Activated CD4-positive, alpha-beta T cell treated with anti-CD3 and anti-CD28 coated beads, Interleukin-2, amount 10 ng/mL, durations not matched to agents 7 days and 5 days (primary cell): ENCODE measurements at regions not wholly inside any gene's neighbourhood (a gene's known extent, or its start where the extent isn't known, plus 50 kb on each side); places are given as distances from the start of the nearest gene placed in this dataset.

ENCODE experiments used
- CTCF ChIA-PET: fragments of 350-600 bp; sonication (Branson Sonifier 250); formaldehyde crosslinking; loops from one replicate; lab custom pipeline; 2021; ENCODE audit warnings: antibody characterized with exemption; lab: Charles Lee
- POLR2A ChIA-PET: fragments of 350-600 bp; sonication (Branson Sonifier 250); formaldehyde crosslinking; loops from one replicate; lab custom pipeline; 2021; ENCODE audit warnings: antibody characterized with exemption; lab: Charles Lee
- DNase-seq: peaks from one replicate; pipeline ENCODE4 v3.0.0-alpha.2; 2020
- H3K27ac Mint-ChIP-seq: one replicate; pipeline ENCODE4 v1.8.0; 2021; ENCODE audit warnings: mild to moderate bottlenecking, moderate library complexity, mixed read lengths
- H3K27me3 Mint-ChIP-seq: one replicate; pipeline ENCODE4 v1.8.0; 2021; ENCODE audit warnings: mixed read lengths
- H3K36me3 Mint-ChIP-seq: one replicate; pipeline ENCODE4 v1.8.0; 2021; ENCODE audit warnings: low read depth, mixed read lengths
- H3K4me1 Mint-ChIP-seq: one replicate; pipeline ENCODE4 v1.8.0; 2021; ENCODE audit warnings: mixed read lengths
- H3K4me3 Mint-ChIP-seq: one replicate; pipeline ENCODE4 v1.8.0; 2021; ENCODE audit warnings: mild to moderate bottlenecking, moderate library complexity, mixed read lengths
- H3K9me3 Mint-ChIP-seq: one replicate; pipeline ENCODE4 v1.8.0; 2021; ENCODE audit warnings: mixed read lengths

- ChIA-PET POLR2A (no interaction called here), CTCF (interaction anchor here (1.2 to 1.3 kb wide), 2 partner anchors 9 to 13 kb away, joined by 3 to 5 read pairs; no protein-coding TSS in a partner anchor)
- DNase-seq = no peak
- no peaks in the 10 kb centered on the region for H3K36me3 Mint-ChIP-seq
- no peaks in the 10 kb centered on the region for H3K9me3 Mint-ChIP-seq
- no peaks in the 10 kb centered on the region for H3K4me1 Mint-ChIP-seq
- H3K4me3 Mint-ChIP-seq = no peak overlapping the region
- H3K27me3 Mint-ChIP-seq = no peaks in the 10 kb centered on the region
- H3K27ac Mint-ChIP-seq = no peak overlapping the region
These were observed 91.9 kb upstream of the ARAP3 start for GRCh38 chr5:141773779-141774562.

- H3K27me3 Mint-ChIP-seq = no peaks in the 10 kb centered on the region
- ChIA-PET POLR2A (no interaction called here), CTCF (no interaction called here)
- H3K4me1 Mint-ChIP-seq = no peaks in the 10 kb centered on the region
- no peak overlapping the region for H3K4me3 Mint-ChIP-seq
- no peaks in the 10 kb centered on the region for H3K36me3 Mint-ChIP-seq
- no peaks in the 10 kb centered on the region for H3K9me3 Mint-ChIP-seq
- DNase-seq = no peak
- H3K27ac Mint-ChIP-seq = no peak overlapping the region
These were observed 90.3 kb upstream of the ARAP3 start for GRCh38 chr5:141772281-141772680.

DNA sequence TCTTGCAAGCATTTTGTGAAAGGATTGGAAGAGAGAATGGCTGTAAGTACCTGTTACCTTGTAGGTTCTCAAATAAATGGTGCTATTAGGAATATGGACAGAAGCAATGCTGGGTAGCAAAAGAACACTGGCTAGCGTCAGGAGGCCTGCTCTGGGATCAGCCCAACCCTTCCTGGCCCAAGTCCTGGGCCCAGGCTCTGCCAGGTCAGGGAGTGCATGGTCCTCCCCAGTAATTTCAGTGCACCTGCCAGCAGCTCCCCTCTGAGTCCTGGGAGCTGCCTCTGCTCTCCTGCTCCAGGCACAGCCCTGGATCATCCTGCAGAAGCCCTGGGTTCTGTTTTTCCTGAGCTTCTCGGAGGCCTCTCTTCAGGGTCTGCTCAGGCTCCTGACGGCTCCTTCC is 89.5 kb upstream of the ARAP3 start:
- CTCF ChIA-PET = no interaction called here

GRCh38 chr5:141771031-141771430 is 89.0 kb upstream of the ARAP3 start:
- Mint-ChIP-seq H3K9me3 (no peaks in the 10 kb centered on the region), H3K36me3 (no peaks in the 10 kb centered on the region), H3K4me1 (no peaks in the 10 kb centered on the region), H3K4me3 (no peak overlapping the region), H3K27ac (no peak overlapping the region), H3K27me3 (no peaks in the 10 kb centered on the region)
- ChIA-PET CTCF (no interaction called here), POLR2A (no interaction called here)
- no peak for DNase-seq

More for the DNA sequence above, 89.5 kb upstream of the ARAP3 start:
- POLR2A ChIA-PET = no interaction called here
- H3K27ac Mint-ChIP-seq = no peak overlapping the region
- H3K27me3 Mint-ChIP-seq = no peaks in the 10 kb centered on the region
- H3K4me1 Mint-ChIP-seq = no peaks in the 10 kb centered on the region
- DNase-seq = no peak
- no peaks in the 10 kb centered on the region for H3K9me3 Mint-ChIP-seq
- H3K4me3 Mint-ChIP-seq = no peak overlapping the region
- H3K36me3 Mint-ChIP-seq = no peaks in the 10 kb centered on the region

- H3K9me3 Mint-ChIP-seq = no peaks in the 10 kb centered on the region
- ChIA-PET CTCF (interaction anchor here (0.6 to 1.0 kb wide), 2 partner anchors 15 to 96 kb away, joined by 3 read pairs; no protein-coding TSS in a partner anchor), POLR2A (no interaction called here)
- H3K27ac Mint-ChIP-seq = no peak overlapping the region
- no peak overlapping the region for H3K4me3 Mint-ChIP-seq
- no peaks in the 10 kb centered on the region for H3K4me1 Mint-ChIP-seq
- H3K27me3 Mint-ChIP-seq = no peaks in the 10 kb centered on the region
- no peak for DNase-seq
- H3K36me3 Mint-ChIP-seq = no peaks in the 10 kb centered on the region
These were observed 87.6 kb upstream of the ARAP3 start for GRCh38 chr5:141769671-141770070.

- ChIA-PET CTCF (interaction anchor here (1.2 to 1.4 kb wide), 2 partner anchors 18 to 59 kb away, joined by 3 to 4 read pairs; no protein-coding TSS in a partner anchor), POLR2A (no interaction called here)
- Mint-ChIP-seq H3K27me3 (peaks cover 2% of the 10 kb centered on the region), H3K9me3 (no peaks in the 10 kb centered on the region), H3K36me3 (no peaks in the 10 kb centered on the region), H3K4me1 (no peaks in the 10 kb centered on the region), H3K27ac (no peak overlapping the region), H3K4me3 (no peak overlapping the region)
- DNase-seq = no peak
These were observed 85.6 kb upstream of the ARAP3 start for GRCh38 chr5:141767671-141768070.

- Mint-ChIP-seq H3K4me3 (no peak overlapping the region), H3K27ac (no peak overlapping the region), H3K4me1 (no peaks in the 10 kb centered on the region), H3K9me3 (no peaks in the 10 kb centered on the region), H3K27me3 (peaks cover 2% of the 10 kb centered on the region), H3K36me3 (no peaks in the 10 kb centered on the region)
- DNase-seq = no peak
- CTCF ChIA-PET = interaction anchor here (1.4 to 1.8 kb wide), 2 partner anchors 9 to 11 kb away, joined by 5 to 6 read pairs; no protein-coding TSS in a partner anchor
- POLR2A ChIA-PET = no interaction called here
These were observed 84.0 kb upstream of the ARAP3 start for GRCh38 chr5:141765896-141766551.

DNA sequence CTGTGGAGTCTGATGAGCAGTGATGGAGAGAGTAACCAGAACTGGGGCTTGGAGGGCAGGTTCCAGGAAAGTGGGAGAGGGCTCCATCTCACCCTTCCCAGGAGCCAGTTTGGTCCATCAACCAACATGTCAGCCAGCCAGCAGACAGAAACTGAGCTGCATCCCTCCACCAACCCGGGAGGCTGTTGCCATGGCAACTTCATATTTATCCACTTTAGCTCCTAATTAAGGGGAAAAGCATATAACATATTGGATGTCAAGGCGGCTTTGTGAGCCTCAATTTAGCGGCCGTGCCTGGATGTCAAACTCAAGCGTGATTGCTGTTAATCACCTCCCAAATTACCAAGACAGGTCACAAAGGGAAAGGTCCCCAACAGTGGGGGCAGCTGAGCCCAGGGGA is 81.5 kb upstream of the ARAP3 start:
- POLR2A ChIA-PET = no interaction called here
- Mint-ChIP-seq H3K9me3 (no peaks in the 10 kb centered on the region), H3K27me3 (peaks cover 14% of the 10 kb centered on the region), H3K4me3 (no peak overlapping the region), H3K4me1 (no peaks in the 10 kb centered on the region), H3K27ac (no peak overlapping the region), H3K36me3 (no peaks in the 10 kb centered on the region)
- CTCF ChIA-PET = interaction anchor here (1.3 kb wide), 1 partner anchor 31 kb away, joined by 3 read pairs; no protein-coding TSS in a partner anchor
- DNase-seq = no peak

GRCh38 chr5:141762790-141763368 is 80.8 kb upstream of the ARAP3 start:
- ChIA-PET CTCF (interaction anchor here (1.3 kb wide), 1 partner anchor 30 kb away, joined by 3 read pairs; no protein-coding TSS in a partner anchor), POLR2A (no interaction called here)
- Mint-ChIP-seq H3K9me3 (no peaks in the 10 kb centered on the region), H3K36me3 (no peaks in the 10 kb centered on the region), H3K4me3 (no peak overlapping the region), H3K4me1 (no peaks in the 10 kb centered on the region), H3K27ac (no peak overlapping the region), H3K27me3 (peaks cover 20% of the 10 kb centered on the region)
- DNase-seq = no peak

DNA sequence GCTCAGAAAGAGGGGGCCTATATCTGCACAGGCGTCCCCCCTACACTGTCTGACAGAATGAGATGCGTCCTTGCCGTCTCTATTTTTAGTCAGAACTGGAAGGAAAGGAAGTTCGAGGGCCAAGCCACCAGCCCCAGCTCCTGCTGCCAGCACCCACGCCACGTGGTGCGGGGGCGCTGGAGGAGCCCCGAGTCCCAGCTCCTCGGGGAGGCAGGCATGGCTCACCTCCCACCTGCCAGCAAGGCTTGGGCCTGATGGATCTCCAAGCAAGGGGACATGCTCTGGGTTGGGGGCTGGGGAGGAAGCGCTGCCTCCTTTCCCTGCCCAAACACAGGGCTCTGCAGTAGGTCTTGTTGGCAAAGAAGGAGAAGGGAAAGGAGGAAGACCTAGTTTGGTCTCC is 80.3 kb upstream of the ARAP3 start:
- peaks cover 25% of the 10 kb centered on the region for H3K27me3 Mint-ChIP-seq
- CTCF ChIA-PET = interaction anchor here (1.1 to 1.4 kb wide), 2 partner anchors 31 to 198 kb away, joined by 3 to 4 read pairs; no protein-coding TSS in a partner anchor

GRCh38 chr5:141760753-141761152 is 78.7 kb upstream of the ARAP3 start:
- POLR2A ChIA-PET = no interaction called here
- CTCF ChIA-PET = no interaction called here
- no peak overlapping the region for H3K27ac Mint-ChIP-seq
- DNase-seq = no peak
- H3K9me3 Mint-ChIP-seq = no peaks in the 10 kb centered on the region
- H3K4me3 Mint-ChIP-seq = no peak overlapping the region
- peaks cover 31% of the 10 kb centered on the region for H3K27me3 Mint-ChIP-seq
- no peaks in the 10 kb centered on the region for H3K36me3 Mint-ChIP-seq
- H3K4me1 Mint-ChIP-seq = no peaks in the 10 kb centered on the region

More for the DNA sequence above, 80.3 kb upstream of the ARAP3 start:
- no peak for DNase-seq
- Mint-ChIP-seq H3K4me1 (no peaks in the 10 kb centered on the region), H3K9me3 (no peaks in the 10 kb centered on the region), H3K27ac (no peak overlapping the region), H3K4me3 (no peak overlapping the region), H3K36me3 (no peaks in the 10 kb centered on the region)
- POLR2A ChIA-PET = no interaction called here

DNA sequence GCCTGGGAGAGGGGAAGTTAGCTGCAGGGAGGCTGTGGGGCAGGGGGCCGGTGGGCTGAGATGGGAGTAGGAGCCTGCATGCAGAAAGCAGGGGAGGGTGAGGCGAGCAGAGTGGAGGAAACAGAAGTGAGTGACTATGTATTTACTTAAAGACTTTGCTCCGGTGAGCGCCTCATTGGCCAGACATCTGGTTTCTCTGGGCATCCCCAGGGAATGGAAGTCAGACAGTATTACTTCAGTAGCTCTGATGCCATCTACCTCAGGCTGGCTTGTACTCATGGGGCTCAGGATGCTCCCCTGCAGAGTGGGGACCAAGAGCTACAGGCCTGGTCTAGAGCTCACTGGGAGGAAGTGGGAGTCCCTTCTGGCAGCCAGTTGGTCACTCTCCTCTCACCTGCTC is 78.2 kb upstream of the ARAP3 start:
- Mint-ChIP-seq H3K36me3 (no peaks in the 10 kb centered on the region), H3K27me3 (peaks cover 31% of the 10 kb centered on the region), H3K4me1 (no peaks in the 10 kb centered on the region), H3K9me3 (no peaks in the 10 kb centered on the region), H3K4me3 (no peak overlapping the region), H3K27ac (no peak overlapping the region)
- ChIA-PET CTCF (no interaction called here), POLR2A (no interaction called here)
- DNase-seq = no peak
